NK-92 (cell line): ENCODE measurements at regions not wholly inside any gene's neighbourhood (a gene's known extent, or its start where the extent isn't known, plus 50 kb on each side); places are given as distances from the start of the nearest gene placed in this dataset.

Source experiments
- DNase-seq: peaks from one replicate; lab custom pipeline; 2025; ENCODE audit not compliant: unreplicated experiment; lab: John Stamatoyannopoulos, UW

DNA sequence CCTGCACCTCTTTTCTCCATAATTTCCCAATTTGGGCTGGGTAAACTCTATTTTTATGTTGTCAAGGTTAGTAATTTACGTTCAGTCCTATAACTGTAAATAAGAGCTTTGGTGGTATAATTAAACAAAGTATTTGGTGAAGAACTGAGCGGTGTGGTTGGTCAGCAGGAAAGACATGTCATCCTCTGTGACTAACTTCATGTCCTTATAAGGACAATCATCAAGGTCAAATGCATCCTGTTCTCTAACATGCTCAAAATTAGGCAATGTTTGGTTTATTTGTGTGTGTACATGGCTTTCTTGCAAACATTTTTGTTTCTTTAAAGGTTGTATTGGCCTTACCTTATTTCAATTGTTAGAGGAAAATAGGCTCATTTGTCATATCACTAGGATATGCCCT is 121.5 kb upstream of the NABP1 start:
- DNase-seq, result no peak

DNA sequence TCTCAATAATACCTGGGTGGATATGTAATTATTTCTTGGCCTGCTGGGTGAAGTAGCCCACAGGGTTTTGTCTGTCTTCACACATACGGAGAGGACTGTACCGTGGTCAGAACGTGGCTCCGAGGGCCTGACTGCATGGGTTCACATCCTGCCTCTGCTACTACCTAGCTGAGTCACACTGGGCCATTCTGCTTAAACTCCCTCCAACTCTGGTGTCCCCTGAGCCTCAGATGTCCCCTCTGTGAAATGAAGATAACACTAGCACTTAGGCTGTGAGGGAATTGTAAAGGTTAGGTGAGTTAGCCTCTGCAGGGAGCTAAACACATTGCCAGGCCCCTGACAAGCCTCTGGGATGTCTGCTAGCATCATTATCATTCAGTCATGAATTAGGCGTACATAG is 120.1 kb upstream of the NABP1 start:
- no peak for DNase-seq

DNA sequence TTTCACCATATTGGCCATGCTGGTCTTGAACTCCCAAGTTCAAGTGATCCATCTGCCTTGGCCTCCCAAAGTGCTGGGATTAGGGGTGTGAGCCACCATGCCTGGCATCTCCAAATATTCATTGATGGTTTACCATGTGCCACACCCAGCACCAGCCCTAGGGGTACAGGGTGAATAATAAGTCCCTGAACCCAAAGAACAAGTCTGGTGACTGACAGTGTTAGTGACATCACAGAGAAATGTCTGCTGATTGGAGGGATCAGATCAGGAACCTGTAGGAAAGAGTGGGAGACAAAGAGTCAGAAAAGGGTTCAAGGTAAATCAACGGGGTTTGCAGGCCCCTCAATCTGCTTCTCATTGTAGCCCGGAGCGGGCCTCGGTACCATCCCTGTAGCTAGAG is 118.4 kb upstream of the NABP1 start:
- DNase-seq, result no peak

DNA sequence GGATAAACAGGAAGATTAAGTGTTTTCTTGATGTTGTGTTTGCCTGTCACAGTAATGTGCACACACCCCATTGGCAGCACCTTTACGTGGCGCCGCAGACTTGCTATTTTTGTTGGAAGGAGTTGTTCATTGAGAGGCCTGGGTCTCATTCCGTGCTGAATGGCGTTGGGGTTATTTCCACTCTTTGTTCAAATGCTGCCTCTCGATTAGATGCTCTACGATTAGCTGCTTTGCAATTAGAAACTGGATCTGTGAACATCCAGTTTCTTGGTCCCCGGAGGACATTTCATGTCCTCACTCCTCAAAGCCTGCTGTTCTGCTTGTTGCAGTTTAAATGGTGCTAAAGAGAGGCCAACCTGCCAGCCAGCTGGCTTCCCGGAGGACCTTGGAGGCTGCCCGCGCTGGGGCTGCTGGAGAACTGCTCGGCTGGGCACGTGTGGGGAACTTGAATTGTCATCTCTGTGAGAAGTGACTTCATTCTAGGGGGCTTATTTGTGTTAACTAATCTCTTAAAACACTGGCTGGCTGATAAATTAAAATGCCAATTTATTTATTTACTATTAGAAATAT is 117.4 kb upstream of the NABP1 start:
- DNase-seq, result no peak

DNA sequence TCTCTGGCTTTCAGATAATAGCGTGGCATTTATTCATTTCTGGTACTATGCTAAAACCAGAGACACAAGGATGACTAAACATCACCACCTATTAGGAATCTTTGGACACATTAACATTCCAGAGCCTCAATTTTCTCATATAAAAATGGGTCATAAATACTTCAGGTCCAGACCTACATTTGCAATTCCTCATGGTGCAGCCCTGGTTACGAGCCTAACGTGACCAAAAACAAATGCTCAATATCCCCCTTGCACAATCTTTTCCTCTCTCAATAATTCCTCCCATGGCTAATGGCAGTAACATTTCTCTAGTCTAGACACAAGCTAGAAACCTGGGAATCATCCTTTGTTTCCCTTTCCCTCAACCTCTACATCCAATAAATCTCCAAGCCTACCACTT is 112.8 kb upstream of the NABP1 start:
- DNase-seq, result no peak

DNA sequence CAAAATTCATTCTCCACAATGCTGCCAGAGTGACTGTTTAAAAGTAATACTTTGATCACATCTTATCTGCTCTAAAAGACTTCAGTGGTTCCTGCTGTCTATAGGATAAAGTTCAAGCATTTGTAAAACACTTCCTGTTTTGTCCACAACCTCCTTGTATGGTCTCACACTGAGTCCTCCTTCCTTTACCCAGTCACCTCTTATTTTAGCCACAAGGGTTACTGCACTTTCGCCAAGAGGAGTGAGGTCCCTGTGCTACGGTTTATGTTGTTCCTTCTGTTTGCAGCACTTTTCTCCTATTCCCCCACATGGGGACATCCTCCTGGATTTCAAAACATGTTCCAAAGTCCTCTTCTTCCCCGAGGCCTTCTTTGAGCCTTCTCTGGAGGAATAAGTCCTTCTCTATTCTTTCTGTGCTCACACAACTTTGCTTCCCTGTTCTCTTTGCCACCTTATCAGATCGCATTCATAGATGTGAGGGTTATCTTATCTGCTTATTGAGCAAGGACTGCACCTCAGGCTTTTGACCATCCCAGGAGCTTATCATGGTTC is 112.2 kb upstream of the NABP1 start:
- DNase-seq, result no peak

DNA sequence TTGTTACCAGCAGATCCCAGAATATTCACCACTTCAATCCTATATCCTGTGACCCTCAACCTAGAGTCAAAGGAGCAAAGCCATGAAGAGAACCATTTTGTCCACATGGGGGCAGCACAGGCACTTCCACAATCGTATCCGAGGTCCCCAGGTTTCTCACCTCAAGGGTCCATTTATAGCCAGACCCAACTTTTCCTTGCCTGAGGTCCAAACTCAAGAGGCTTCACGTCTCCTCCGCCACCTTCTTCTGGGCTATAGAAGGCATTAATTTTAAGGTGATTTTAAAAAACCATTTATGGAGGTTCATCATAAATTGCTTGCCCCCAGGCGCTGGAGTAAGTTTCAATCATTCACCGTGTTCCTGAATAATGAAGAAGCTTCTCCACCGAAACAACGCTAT is 111.6 kb upstream of the NABP1 start:
- DNase-seq, result no peak

DNA sequence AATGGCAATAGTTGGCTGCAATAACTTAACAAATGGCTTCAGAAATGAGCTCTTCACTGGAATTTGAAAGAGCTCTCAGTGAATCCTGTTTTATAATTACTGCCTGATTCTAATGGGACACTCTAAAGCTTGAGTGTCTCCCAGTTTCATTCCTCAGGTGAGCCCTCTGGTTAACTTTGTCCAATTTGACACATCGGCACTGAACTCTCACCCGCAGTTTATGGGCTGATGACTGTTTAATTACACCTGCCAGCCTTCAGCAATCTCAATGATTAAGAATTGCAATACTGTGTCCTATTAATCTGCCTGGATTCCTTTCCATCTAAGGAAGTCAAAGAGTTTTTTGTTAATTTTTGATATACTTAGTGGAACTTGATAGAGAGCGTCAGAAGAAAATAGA is 110.7 kb upstream of the NABP1 start:
- no peak for DNase-seq

DNA sequence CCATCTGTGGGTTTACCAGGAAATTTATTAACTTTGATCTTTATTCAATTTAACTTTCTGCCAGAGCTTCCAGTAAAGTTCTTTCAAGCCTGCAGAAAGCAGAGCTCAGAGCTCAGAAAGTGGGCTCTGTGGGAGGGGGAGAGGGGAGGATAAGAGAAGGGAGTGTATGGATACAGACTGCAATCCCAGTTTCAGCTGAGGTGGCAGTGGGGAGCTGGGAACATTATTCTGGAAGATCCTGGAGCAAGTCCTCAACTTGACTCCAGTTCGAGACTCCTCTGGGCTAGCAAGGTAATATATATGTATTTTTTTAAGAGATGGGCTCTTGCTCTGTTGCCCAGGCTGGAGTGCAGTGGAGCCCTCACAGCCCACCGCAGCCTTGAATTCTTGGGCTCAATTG is 108.9 kb upstream of the NABP1 start:
- no peak for DNase-seq

DNA sequence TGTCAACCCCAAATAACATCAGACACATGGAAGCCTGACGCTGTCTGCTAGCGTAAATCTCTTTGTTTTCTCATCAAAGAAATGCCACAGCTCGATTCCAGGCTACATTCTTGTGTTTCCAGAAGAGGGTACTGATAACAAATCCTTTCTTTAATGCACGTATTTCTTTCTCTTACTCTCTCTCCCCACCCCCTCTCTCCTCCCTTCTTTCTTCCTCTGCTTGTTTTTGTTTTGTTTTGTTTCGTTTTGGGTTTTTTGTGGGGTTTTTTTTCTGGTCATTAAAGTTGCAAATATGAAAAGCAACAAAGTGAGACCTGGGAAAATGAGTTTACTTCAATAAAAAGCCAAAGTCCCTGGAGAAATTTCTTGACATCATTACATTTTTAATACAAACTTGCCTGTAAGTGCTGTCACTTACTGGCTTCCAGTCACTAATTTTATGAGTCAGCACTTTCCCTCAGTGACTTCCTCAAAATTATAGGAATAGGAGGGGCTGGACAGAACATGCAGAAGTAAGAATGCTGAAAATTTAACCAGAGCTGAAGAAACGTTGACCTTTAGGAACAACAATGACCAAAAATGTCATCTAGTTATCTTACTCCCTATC is 106.7 kb upstream of the NABP1 start:
- no peak for DNase-seq

DNA sequence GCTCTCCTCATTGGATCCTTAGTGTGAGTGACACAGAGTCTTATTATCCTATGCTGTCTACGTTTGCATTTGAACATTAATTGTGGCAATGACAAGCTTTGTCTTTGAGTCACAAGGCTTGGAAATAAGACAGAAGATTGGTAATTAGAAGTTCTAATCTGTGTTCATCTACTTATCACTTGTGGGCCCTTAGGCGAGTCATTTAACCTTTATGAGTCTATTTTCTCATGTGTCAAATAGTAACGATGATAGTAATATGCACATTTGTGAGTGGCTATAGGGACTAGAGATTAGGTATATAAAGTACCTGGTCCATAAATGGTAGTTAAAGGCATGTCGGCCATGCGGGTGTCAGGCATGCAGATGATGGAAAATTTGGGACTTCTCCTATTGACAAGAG is 105.6 kb upstream of the NABP1 start:
- no peak for DNase-seq

DNA sequence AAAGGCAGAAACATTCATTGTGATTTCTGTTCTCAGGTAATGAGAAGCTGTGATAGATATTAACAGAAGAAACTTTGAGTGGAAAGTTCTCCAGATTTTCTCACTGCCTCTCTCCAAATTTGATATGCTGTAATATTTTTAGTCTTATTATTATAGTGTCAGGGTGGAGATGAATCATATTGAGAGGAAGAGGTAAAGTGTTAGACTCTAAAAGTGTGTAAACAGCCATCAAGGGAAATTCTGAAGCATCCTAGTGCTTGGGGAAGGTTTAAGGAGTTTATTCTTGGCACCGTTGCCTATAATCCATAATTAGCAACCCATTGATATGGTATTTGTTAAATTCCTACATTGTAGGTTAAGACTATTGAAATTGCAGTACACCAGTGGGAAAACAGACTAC is 104.7 kb upstream of the NABP1 start:
- no peak for DNase-seq

DNA sequence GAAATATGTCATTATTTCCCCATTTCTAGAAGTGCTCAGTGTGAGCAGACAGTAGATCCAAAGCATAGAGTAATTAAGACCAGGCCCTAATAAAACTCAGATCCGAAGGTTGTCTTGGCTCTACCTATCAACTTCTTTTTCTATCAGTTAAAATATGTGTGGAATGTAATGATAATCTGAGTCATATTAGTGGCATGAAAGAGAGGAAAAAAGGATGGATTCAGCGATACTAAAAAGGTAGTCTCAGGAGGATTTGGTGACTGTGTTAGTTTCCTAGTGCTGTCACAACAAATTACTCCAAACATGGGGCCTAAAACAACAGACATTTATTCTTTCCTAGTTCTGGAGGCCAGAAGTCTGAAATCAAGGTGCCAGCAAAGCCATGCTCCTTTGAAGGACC is 103.7 kb upstream of the NABP1 start:
- no peak for DNase-seq

DNA sequence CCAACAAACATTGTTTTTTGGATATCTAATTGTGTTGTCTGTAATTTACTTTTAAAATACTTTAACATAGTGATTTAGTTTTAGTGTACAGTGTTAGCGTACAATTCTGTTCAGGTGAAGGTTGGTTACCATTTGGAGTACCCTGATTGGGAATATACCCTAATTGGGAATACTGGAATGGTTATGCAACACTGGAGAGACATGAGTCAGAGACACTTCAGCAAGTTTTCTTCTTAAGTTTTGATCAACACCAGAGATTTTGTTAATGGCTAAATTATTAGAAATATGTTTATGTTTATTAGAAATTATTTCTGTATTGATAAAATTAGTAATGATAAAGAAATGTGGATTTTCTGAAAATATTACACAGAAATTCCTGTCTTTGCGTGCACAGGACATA is 100.3 kb upstream of the NABP1 start:
- DNase-seq, result no peak

DNA sequence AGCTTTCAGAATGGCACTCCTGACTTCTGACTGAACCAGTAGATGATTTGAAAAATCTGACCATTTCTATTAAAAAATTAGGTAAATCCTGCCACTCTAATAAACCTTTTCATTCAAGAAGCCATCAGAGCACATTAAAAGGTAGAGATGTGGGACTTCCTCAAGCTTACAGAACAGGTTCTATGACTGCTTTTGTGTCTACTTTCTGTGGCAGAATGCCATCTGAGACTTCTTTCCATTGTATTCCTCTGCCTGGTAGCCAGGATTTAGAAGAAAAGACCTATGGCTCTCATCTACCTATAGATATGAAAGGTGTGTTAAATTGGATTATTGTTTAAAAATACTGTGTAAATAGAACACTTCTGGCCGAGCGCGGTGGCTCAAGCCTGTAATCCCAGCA is 99.9 kb upstream of the NABP1 start:
- DNase-seq, result no peak

DNA sequence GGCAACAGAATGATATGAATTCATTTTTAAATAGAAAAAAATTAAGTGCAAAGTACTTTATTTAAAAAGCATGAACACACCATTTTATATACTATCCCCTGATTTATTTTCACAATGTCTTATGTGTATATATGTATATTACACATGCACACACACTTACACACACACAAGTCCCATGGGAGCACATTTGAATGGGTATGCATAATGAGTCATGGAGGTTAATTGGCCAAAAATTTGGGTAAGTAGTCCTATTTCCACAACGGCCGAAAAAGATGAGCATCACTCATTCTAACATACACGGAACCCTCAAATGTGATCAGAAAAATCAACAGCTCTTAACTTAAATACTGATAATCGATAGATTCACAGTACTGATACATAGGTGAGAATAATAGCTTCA is 97.4 kb upstream of the NABP1 start:
- DNase-seq, result no peak

DNA sequence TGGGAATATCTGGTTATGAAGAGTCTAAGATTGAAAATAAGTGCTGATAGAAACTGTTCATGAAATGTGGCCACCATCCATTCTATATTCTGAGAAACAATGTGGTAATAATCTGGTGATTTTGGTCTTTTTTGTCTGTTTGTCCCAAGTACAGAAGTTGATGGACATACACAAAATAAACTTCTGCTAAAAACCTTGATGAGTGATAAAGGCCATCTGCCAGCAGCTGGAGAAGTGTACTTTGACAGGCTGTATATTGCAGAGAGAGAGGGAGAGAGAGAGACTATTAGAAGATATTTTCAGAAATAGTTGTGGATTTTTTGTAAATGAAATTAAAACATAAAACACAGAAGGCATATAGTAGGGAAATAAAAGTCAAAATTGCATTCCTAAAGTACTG is 96.9 kb upstream of the NABP1 start:
- DNase-seq, result no peak

DNA sequence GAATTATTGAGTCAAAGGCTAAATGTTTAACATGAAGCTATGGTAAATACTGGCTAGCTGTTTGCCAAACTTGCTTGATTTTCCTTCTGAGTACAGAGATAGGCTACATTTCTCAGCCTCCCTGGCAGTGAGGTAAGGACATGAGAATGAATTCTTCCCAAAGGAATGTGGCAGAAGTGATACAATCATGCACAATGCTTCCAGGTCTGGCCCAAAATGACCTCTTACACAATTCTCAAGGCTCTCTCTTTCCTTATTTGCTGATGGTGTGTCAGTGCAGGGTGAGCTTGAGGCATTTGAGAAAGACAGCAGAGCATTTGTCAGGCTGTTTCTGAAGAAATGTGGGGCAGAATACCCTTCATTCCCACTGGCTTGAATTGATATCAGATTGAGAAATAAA is 95.6 kb upstream of the NABP1 start:
- no peak for DNase-seq

DNA sequence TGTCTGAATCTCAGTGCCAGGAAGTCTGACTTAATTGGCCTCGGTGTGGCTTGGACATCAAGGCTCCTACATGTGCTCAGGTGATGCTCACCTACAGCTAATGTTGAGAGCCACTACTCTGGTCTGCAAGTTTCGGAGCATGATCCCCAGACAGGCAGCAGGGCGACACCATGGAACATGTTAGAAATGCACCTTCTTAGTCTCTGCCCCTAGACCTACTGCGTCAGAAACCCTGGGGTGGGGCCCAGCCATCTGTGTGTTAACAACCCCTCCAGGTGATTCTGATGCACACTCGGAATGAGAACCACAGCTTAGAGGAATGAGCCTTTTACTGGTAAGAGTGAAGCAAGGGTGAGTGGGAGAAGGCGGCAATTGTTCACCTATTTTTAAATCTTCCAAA is 86.9 kb upstream of the NABP1 start:
- DNase-seq, result no peak

DNA sequence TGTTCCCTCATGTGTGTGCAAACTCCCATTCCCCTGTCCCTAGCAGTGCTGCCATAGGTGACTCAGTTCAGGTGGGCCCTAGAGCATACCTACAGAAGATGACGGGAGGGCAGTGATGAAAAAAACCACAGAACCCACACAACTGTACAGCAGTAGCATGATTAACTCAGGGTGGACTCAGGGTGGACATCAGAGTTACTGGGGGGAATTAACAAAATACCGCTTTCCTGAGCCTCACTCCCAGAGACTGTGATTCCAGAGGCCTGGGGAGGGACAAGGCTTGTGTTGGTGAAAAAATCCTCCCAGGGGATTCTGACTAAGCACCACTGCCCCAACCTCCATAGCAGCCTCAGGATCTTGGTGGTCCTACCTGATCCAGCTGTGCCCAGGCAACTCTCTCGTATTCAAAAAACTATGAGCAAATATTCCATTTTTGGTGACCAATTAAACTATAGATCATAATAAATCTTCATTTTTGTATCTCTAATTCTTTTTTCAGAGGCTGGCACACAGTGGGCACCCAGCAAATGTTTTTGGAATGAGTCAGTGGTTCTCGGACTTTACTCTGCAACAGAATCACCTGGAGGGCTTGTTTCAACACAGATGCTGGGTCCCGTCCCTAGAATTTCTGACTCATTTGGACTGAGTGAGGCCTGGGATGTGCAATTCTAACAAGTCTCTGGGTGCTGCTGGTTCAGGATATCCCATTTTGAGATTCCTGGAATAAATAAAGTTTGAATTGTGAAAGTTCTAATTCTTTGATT is 84.1 kb upstream of the NABP1 start:
- no peak for DNase-seq

DNA sequence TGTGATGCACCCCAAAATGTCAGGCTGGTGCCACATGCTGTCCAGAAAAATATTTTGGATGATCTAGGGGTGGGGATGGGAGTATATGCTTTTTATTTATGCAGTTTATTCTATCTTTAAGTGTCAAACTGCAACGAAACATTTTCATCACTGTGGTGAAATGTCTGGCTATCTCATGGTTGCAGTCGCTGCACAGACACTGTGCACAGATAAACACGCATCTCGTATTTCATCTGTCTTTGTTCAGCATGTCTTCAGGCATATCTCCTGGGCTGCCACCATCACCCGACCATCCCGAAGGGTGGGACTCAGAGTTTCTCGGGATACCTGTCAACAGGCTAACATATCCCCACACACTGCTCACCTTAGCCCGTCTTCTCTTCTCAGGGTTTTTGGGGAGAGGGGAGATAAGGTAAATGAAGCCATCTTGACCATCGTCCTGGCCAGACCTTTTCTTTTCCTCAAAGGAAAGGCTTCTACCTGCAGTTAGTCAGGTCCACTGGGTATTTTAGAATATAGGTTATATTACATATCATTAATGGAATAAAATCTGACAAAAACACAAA is 80.7 kb upstream of the NABP1 start:
- no peak for DNase-seq

DNA sequence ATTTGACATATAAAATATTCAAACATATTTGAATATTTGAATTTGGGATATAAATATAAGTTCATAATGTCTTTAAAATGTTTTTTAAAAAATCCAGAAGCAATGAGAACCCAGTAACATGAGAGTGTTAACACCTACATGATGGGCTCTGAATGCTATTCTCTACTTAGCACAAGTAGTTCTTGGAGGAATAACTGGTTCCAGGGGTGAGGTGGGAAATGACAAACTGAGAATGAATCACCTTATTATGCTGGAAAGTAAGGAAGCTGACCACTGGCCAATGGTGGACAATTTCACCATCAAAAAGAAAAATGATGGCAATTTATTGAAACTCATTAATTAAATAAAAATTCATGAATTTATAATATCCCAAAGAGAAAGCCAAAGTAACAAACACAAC is 79.6 kb upstream of the NABP1 start:
- DNase-seq, result no peak
